CD14-positive monocyte (primary cell): ENCODE measurements at regions not wholly inside any gene's neighbourhood (a gene's known extent, or its start where the extent isn't known, plus 50 kb on each side); places are given as distances from the start of the nearest gene placed in this dataset.

ENCODE experiments used
- DNase-seq, 3 donors: peaks; one replicate each; pipeline ENCODE4 v3.0.0-alpha.2; 2011 to 2022
- H2AFZ ChIP-seq: 2 replicates; pipeline ENCODE4 v1.6.0; 2012; ENCODE audit warnings: mild to moderate bottlenecking, low read depth, low read length, inconsistent platforms; ENCODE audit not compliant: insufficient read depth, poor library complexity, severe bottlenecking
- H3K27ac ChIP-seq, 2 donors: 1 replicate in 1 of 2; 2 replicates in 1 of 2; pipeline ENCODE4 v1.5.1; 2012 to 2013; ENCODE audit warnings: low read length in 2 of 2, control low read depth in 1 of 2, inconsistent platforms in 1 of 2, low read depth in 1 of 2, mild to moderate bottlenecking in 1 of 2
- H3K27me3 ChIP-seq, 2 donors: one replicate each; pipeline versions ENCODE4 v1.6.0 to v1.6.1; 2011 to 2013; ENCODE audit warnings: low read length in 2 of 2; ENCODE audit not compliant: control insufficient read depth in 2 of 2, insufficient read depth in 2 of 2
- H3K36me3 ChIP-seq, 2 donors: replicated peaks in 1 of 2; 1 replicate in 1 of 2; 2 replicates in 1 of 2; pipeline versions ENCODE4 v1.5.1 to v1.6.1; 2012 to 2013; ENCODE audit warnings: low read length in 2 of 2, control low read depth in 1 of 2, inconsistent platforms in 1 of 2, mild to moderate bottlenecking in 1 of 2; ENCODE audit not compliant: insufficient read depth in 2 of 2, control insufficient read depth in 1 of 2
- H3K4me1 ChIP-seq, 2 donors: 1 replicate in 1 of 2; 2 replicates in 1 of 2; pipeline versions ENCODE4 v1.5.1 to v1.6.1; 2012 to 2013; ENCODE audit warnings: low read length in 2 of 2, control low read depth in 1 of 2, inconsistent platforms in 1 of 2, mild to moderate bottlenecking in 1 of 2, moderate library complexity in 1 of 2; ENCODE audit not compliant: insufficient read depth in 2 of 2, control insufficient read depth in 1 of 2
- H3K4me2 ChIP-seq: replicated peaks from 2 replicates; pipeline ENCODE3; 2012; ENCODE audit warnings: low read length, moderate library complexity, mild to moderate bottlenecking; ENCODE audit not compliant: poor library complexity, severe bottlenecking; ENCODE audit errors: extremely low read depth
- H3K4me3 ChIP-seq, 3 experiments: fragments of 200-600 bp in 1 of 3; sonication (generic) in 1 of 3; replicated peaks in 1 of 3; 1 replicate in 2 of 3; 2 replicates in 1 of 3; pipeline ENCODE4 v1.5.1; 2011 to 2013; ENCODE audit warnings: low read length in 3 of 3, mild to moderate bottlenecking in 3 of 3, control low read depth in 2 of 3, low read depth in 2 of 3, inconsistent platforms in 1 of 3, moderate library complexity in 1 of 3
- H3K79me2 ChIP-seq: 2 replicates; pipeline ENCODE4 v1.6.0; 2012; ENCODE audit warnings: mild to moderate bottlenecking, control low read depth, inconsistent platforms, low read length, moderate library complexity; ENCODE audit not compliant: insufficient read depth
- H3K9ac ChIP-seq: 2 replicates; pipeline ENCODE4 v1.6.0; 2017; ENCODE audit warnings: low read length, mild to moderate bottlenecking; ENCODE audit not compliant: insufficient read depth, poor library complexity, severe bottlenecking
- H3K9me3 ChIP-seq, 2 donors: replicated peaks in 1 of 2; 1 replicate in 1 of 2; 2 replicates in 1 of 2; pipeline versions ENCODE4 v1.5.1 to v1.6.1; 2012 to 2013; ENCODE audit warnings: low read length in 2 of 2, control low read depth in 1 of 2; ENCODE audit not compliant: control insufficient read depth in 1 of 2, insufficient read depth in 1 of 2
- H4K20me1 ChIP-seq: 2 replicates; pipeline ENCODE4 v1.6.0; 2012; ENCODE audit warnings: mild to moderate bottlenecking, low read length, control low read depth, moderate library complexity; ENCODE audit not compliant: insufficient read depth
- H3K27ac Mint-ChIP-seq, 7 donors: one replicate each; pipeline ENCODE4 v1.8.0; 2020; ENCODE audit warnings: mild to moderate bottlenecking in 7 of 7, mixed read lengths in 7 of 7, moderate library complexity in 6 of 7, inconsistent platforms in 2 of 7
- H3K27me3 Mint-ChIP-seq, 3 donors: one replicate each; pipeline ENCODE4 v1.8.0; 2021 to 2022; ENCODE audit warnings: low read depth in 3 of 3, mild to moderate bottlenecking in 3 of 3, mixed read lengths in 3 of 3, moderate library complexity in 3 of 3, inconsistent platforms in 1 of 3
- H3K36me3 Mint-ChIP-seq, 2 donors: one replicate each; pipeline ENCODE4 v1.8.0; 2020; ENCODE audit warnings: mixed read lengths in 2 of 2, inconsistent platforms in 1 of 2, mild to moderate bottlenecking in 1 of 2
- H3K4me1 Mint-ChIP-seq: one replicate; pipeline ENCODE4 v1.8.0; 2020; ENCODE audit warnings: mild to moderate bottlenecking, mixed read lengths
- H3K4me3 Mint-ChIP-seq, 2 donors: one replicate each; pipeline ENCODE4 v1.8.0; 2020; ENCODE audit warnings: mild to moderate bottlenecking in 2 of 2, mixed read lengths in 2 of 2, moderate library complexity in 1 of 2
- H3K9me3 Mint-ChIP-seq, 7 donors: one replicate each; pipeline ENCODE4 v1.8.0; 2020 to 2022; ENCODE audit warnings: mixed read lengths in 7 of 7, mild to moderate bottlenecking in 6 of 7, moderate library complexity in 6 of 7, inconsistent platforms in 2 of 7
- WGBS: methylation state at CpG from one replicate; pipeline ENCODE4 v1.1.5; 2013; ENCODE audit warnings: missing lambda C conversion rate; ENCODE audit not compliant: insufficient coverage; 5-methylcytosine and 5-hydroxymethylcytosine counted together
- intact Hi-C, 2 donors: fragments of 100-400 bp; cut with micrococcal nuclease; formaldehyde crosslinking; loops; one replicate each; pipeline versions ENCODE4 v1.15.0 to v1.15.1; 2023
- TF ChIP-seq, protein P1 (sequence below): fragments of 200-600 bp; IDR thresholded peaks from one replicate; pipeline ENCODE4 v1.8.0; 2022; ENCODE audit warnings: antibody characterized with exemption, mild to moderate bottlenecking

DNA sequence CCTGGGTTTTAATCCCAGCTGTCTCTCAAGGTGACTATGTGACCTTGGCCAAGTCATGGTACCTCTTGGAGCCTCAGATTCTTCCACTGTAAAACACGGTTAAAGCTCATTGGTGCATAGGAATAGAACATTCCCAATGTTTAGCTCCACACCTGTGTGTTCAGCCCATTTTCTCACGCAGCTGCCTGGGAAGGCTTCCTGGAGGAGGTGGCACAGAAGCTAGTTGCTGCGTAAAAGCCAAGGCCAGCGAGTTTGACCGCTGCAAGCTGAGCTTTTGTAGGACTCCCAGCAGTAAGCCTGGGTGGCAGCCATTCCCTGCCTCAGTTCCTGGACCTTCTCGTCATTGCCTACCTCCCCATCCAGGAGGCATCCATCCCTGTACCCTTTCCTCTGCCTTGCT, 326.6 kb downstream of the RPS24 start:
- H3K27ac ChIP-seq = no peak overlapping the region
- DNase-seq = no peak
- no peak overlapping the region for H3K4me3 ChIP-seq
- H3K4me2 ChIP-seq = no peak overlapping the region
- Mint-ChIP-seq H3K27me3 (peaks cover 0 to 2% (median 1%) of the 10 kb centered on the region in 3 donors), H3K36me3 (peaks cover 4 to 6% of the 10 kb centered on the region in 2 donors), H3K4me1 (peaks cover 19% of the 10 kb centered on the region), H3K9me3 (peaks cover 0 to 10% (median 3%) of the 10 kb centered on the region in 7 donors), H3K4me3 (no peak overlapping the region), H3K27ac (no peak overlapping the region)
- no peaks in the 10 kb centered on the region for H4K20me1 ChIP-seq
- no peaks in the 10 kb centered on the region for H3K9me3 ChIP-seq
- H3K9ac ChIP-seq = no peak overlapping the region
- WGBS = 98% methylated on average over 6 of the region's 6 CpGs
- no peaks in the 10 kb centered on the region for H3K27me3 ChIP-seq
- peaks cover 13 to 15% of the 10 kb centered on the region in 2 donors for H3K4me1 ChIP-seq
- TF ChIP-seq, protein P1, sequence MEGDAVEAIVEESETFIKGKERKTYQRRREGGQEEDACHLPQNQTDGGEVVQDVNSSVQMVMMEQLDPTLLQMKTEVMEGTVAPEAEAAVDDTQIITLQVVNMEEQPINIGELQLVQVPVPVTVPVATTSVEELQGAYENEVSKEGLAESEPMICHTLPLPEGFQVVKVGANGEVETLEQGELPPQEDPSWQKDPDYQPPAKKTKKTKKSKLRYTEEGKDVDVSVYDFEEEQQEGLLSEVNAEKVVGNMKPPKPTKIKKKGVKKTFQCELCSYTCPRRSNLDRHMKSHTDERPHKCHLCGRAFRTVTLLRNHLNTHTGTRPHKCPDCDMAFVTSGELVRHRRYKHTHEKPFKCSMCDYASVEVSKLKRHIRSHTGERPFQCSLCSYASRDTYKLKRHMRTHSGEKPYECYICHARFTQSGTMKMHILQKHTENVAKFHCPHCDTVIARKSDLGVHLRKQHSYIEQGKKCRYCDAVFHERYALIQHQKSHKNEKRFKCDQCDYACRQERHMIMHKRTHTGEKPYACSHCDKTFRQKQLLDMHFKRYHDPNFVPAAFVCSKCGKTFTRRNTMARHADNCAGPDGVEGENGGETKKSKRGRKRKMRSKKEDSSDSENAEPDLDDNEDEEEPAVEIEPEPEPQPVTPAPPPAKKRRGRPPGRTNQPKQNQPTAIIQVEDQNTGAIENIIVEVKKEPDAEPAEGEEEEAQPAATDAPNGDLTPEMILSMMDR = no peak
- H3K79me2 ChIP-seq = no peaks in the 10 kb centered on the region
- no peaks in the 10 kb centered on the region for H3K36me3 ChIP-seq
- H2AFZ ChIP-seq = no peak overlapping the region
- intact Hi-C loops = no loop called here

DNA sequence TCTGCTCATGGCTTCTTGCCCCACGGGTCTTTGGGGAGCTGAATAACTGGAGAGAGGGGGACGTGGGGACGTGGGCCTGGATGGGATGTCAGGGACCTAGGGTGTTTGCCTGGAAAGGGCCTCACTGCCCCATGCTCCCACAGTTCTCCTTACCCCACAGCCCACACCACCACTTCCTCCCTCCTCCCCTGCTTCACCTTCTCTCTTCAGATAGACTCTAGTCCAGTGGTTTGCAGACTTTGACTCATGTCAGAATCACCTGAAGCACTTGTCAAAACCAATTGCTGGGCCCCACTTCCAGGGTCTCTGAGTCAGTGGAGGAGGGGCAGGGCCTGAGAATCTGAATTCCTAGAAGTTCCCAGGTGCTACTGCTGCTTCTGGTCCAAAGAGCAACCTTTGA, 327.4 kb downstream of the RPS24 start:
- Histone ChIP-seq H3K4me2 (no peak overlapping the region), H3K9me3 (no peaks in the 10 kb centered on the region), H3K4me3 (no peak overlapping the region), H3K4me1 (peaks cover 13 to 15% of the 10 kb centered on the region in 2 donors), H3K27ac (no peak overlapping the region), H2AFZ (no peak overlapping the region), H3K9ac (no peak overlapping the region), H3K79me2 (no peaks in the 10 kb centered on the region), H3K27me3 (no peaks in the 10 kb centered on the region), H3K36me3 (no peaks in the 10 kb centered on the region), H4K20me1 (no peaks in the 10 kb centered on the region)
- no peak overlapping the region for H3K27ac Mint-ChIP-seq
- H3K36me3 Mint-ChIP-seq = peaks cover 4 to 6% of the 10 kb centered on the region in 2 donors
- H3K4me1 Mint-ChIP-seq = peaks cover 19% of the 10 kb centered on the region
- TF ChIP-seq, protein P1 = no peak
- no peak for DNase-seq
- peaks cover 0 to 4% (median 1%) of the 10 kb centered on the region in 3 donors for H3K27me3 Mint-ChIP-seq
- no CpG with 5 or more reads among the region's 3 CpGs for WGBS
- intact Hi-C loops = no loop called here
- peaks cover 0 to 10% (median 3%) of the 10 kb centered on the region in 7 donors for H3K9me3 Mint-ChIP-seq
- no peak overlapping the region for H3K4me3 Mint-ChIP-seq
